B cell (primary cell): ENCODE measurements at regions not wholly inside any gene's neighbourhood (a gene's known extent, or its start where the extent isn't known, plus 50 kb on each side); places are given as distances from the start of the nearest gene placed in this dataset.

ENCODE experiments used
- EZH2 ChIP-seq: IDR thresholded peaks from 2 replicates; pipeline ENCODE4 v1.6.1; 2012; ENCODE audit warnings: borderline replicate concordance, low read depth, mild to moderate bottlenecking, moderate library complexity, low read length; ENCODE audit not compliant: insufficient read depth, poor library complexity, severe bottlenecking
- TF ChIP-seq, protein P1 (sequence below): fragments of 200-600 bp; IDR thresholded peaks from one replicate; pipeline ENCODE4 v1.8.0; 2022; ENCODE audit warnings: antibody characterized with exemption, mild to moderate bottlenecking

DNA sequence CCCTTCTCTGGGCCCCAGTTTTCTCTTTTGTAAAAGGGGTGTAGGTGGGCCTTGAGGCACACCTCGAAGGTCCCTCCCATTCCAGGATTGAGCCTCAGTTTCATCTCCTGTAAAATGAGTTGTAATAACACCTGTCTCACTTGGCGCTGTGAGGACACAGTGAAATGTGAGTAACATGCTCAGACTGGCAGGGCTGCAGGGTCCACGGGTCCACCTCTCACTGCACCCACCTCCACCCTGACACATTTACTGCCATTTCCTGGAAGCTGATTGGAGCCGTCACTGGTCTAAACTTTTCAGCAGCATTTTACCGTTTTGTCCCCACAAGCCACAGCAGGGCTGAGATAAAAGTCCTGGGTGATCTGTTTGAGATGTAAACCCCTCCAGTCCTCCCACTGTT is 398.0 kb downstream of the PTPRU start:
- TF ChIP-seq, protein P1, sequence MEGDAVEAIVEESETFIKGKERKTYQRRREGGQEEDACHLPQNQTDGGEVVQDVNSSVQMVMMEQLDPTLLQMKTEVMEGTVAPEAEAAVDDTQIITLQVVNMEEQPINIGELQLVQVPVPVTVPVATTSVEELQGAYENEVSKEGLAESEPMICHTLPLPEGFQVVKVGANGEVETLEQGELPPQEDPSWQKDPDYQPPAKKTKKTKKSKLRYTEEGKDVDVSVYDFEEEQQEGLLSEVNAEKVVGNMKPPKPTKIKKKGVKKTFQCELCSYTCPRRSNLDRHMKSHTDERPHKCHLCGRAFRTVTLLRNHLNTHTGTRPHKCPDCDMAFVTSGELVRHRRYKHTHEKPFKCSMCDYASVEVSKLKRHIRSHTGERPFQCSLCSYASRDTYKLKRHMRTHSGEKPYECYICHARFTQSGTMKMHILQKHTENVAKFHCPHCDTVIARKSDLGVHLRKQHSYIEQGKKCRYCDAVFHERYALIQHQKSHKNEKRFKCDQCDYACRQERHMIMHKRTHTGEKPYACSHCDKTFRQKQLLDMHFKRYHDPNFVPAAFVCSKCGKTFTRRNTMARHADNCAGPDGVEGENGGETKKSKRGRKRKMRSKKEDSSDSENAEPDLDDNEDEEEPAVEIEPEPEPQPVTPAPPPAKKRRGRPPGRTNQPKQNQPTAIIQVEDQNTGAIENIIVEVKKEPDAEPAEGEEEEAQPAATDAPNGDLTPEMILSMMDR, result no peak
- no peak for TF ChIP-seq EZH2
